ENCODE measurements at regions not wholly inside any gene's neighbourhood (a gene's known extent, or its start where the extent isn't known, plus 50 kb on each side); places are given as distances from the start of the nearest gene placed in this dataset.
A peak's percentile ranks its signal among the peaks of the same experiment; 100 is the strongest.
"Not testable (repeated sequence)": the region's sequence is repeated elsewhere in the genome, so short reads cannot be mapped to it uniquely, and the experiment has no call there.

DNA sequence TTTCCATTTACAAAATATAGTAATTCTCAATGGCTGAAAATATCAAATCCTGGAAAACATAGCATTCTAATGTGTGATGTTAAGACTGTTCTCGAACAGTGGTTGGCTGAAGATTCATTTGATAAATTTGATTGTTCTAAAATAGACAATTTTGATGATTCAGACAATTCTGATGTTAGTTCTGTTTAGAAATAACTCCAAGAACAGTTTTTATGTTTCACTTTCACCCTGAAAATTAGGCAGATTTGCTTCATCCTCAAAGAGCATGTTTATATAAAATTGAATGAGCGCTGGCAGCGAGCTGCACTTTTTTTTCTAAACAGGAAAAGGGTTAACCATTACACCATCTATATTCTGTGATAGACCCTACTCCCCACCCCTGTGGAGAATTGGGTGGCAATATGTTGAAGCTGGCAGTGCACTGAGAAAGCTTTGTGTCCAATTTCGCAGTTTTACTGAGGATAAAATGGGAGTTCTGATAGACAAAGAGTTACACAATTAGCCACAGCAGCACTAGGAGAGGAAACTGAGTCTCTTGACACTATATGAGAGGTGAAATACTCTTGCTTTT is 69.6 kb upstream of the TMED7 start:
- Histone ChIP-seq H3K9me1 (ENCODE audit: control insufficient read depth, insufficient read depth, low read length) (no peaks in the 10 kb centered on the region), H3K9ac (ENCODE audit: insufficient read depth in 1 of 2, low read depth in 2 of 2, low read length in 2 of 2) (no peak overlapping the region), H3K36me3 (ENCODE audit: control insufficient read depth, insufficient read depth, low read length) (no peaks in the 10 kb centered on the region), H2AFZ (ENCODE audit: low read depth, low read length) (no peak overlapping the region), H3K79me2 (ENCODE audit: control insufficient read depth, insufficient read depth, low read length) (no peaks in the 10 kb centered on the region), H3K27ac (ENCODE audit: extremely low read depth, low read depth, low read length) (no peak overlapping the region), H3K4me2 (ENCODE audit: insufficient read depth, low read length) (no peak overlapping the region), H3K4me1 (replicated peaks in 1 of 2; ENCODE audit: control insufficient read depth in 2 of 2, insufficient read depth in 2 of 2, low read length in 2 of 2) (no peaks in the 10 kb centered on the region), H3K9me3 (replicated peaks; ENCODE audit: control insufficient read depth, insufficient read depth, low read depth, low read length) (no peaks in the 10 kb centered on the region), H3K4me3 (no peak overlapping the region), H4K20me1 (replicated peaks; ENCODE audit: control insufficient read depth, insufficient read depth, low read length) (no peaks in the 10 kb centered on the region), H3K27me3 (ENCODE audit: control insufficient read depth in 2 of 2, insufficient read depth in 2 of 2, low read length in 2 of 2) (no peaks in the 10 kb centered on the region)
- no peak for DNase-seq (ENCODE audit: extremely low read depth in 1 of 4, low spot score in 3 of 4)
- in situ Hi-C loops (cut with MboI), result no loop called here
- TF ChIP-seq ZNF316 (IDR thresholded peaks at IDR 0.05), result peak; percentile 50; the same call in 1 of the 2 replicates
- no peak for TF ChIP-seq TBP (optimal IDR thresholded peaks at IDR 0.05; ENCODE audit: low read depth, low read length)
- no peak for TF ChIP-seq ZBTB43 (CRISPR knock-in tag; IDR thresholded peaks at IDR 0.05)
- TF ChIP-seq FOXJ3 (CRISPR knock-in tag; IDR thresholded peaks at IDR 0.05), result no peak
- no peak for TF ChIP-seq ZNF124 (CRISPR knock-in tag; IDR thresholded peaks at IDR 0.05)
- TF ChIP-seq ZNF133 (CRISPR knock-in tag; IDR thresholded peaks at IDR 0.05), result no peak
- peak; percentile 28; the same call in 1 of the 2 replicates for TF ChIP-seq C11orf30 (IDR thresholded peaks at IDR 0.05; ENCODE audit: low read depth)
- peak; percentile 26; the same call in 1 of the 2 replicates for TF ChIP-seq MAFG (tag; conservative IDR thresholded peaks at IDR 0.05)
- no peak for TF ChIP-seq BDP1 (IDR thresholded peaks at IDR 0.05; ENCODE audit: insufficient read depth, insufficient read length)
- TF ChIP-seq IFI16 (CRISPR knock-in tag; IDR thresholded peaks at IDR 0.05), result no peak
- no peak for TF ChIP-seq ZC3H8 (IDR thresholded peaks at IDR 0.05)
- BruUV-seq (replicated peaks), result no TSS peak
- no peak for ATAC-seq
- intact Hi-C loops (cut with micrococcal nuclease), result no loop called here
- ChIA-PET CTCF (ENCODE audit: low intra/inter-chr PET ratio) (no interaction called here), POLR2A (no interaction called here)
- FAIRE-seq, result no peak
- 0% methylated on average over 4 of the region's 4 CpGs for WGBS (ENCODE audit: insufficient coverage, low coverage, missing lambda C conversion rate)

GRCh38 chr5:115691814-115692213 is 66.0 kb upstream of the TMED7 start:
- DNase-seq (ENCODE audit: extremely low read depth in 1 of 4, low spot score in 3 of 4); H3K36me3 ChIP-seq (ENCODE audit: control insufficient read depth, insufficient read depth, low read length); H3K9me1 ChIP-seq (ENCODE audit: control insufficient read depth, insufficient read depth, low read length); H3K27me3 ChIP-seq (ENCODE audit: control insufficient read depth in 2 of 2, insufficient read depth in 2 of 2, low read length in 2 of 2); H3K4me3 ChIP-seq; H3K4me1 ChIP-seq (replicated peaks in 1 of 2; ENCODE audit: control insufficient read depth in 2 of 2, insufficient read depth in 2 of 2, low read length in 2 of 2); intact Hi-C loops (cut with micrococcal nuclease); H3K4me2 ChIP-seq (ENCODE audit: insufficient read depth, low read length); FAIRE-seq; H3K9me3 ChIP-seq (replicated peaks; ENCODE audit: control insufficient read depth, insufficient read depth, low read depth, low read length); POLR2A ChIA-PET; in situ Hi-C loops (cut with MboI); BruUV-seq (replicated peaks); H3K27ac ChIP-seq (ENCODE audit: extremely low read depth, low read depth, low read length); H2AFZ ChIP-seq (ENCODE audit: low read depth, low read length); H4K20me1 ChIP-seq (replicated peaks; ENCODE audit: control insufficient read depth, insufficient read depth, low read length); H3K79me2 ChIP-seq (ENCODE audit: control insufficient read depth, insufficient read depth, low read length); CTCF ChIA-PET (ENCODE audit: low intra/inter-chr PET ratio); ATAC-seq; H3K9ac ChIP-seq (ENCODE audit: insufficient read depth in 1 of 2, low read depth in 2 of 2, low read length in 2 of 2): not testable (repeated sequence)
- 0% methylated on average over 3 of the region's 3 CpGs for WGBS (ENCODE audit: insufficient coverage, low coverage, missing lambda C conversion rate)
